ENCODE measurements at regions not wholly inside any gene's neighbourhood (a gene's known extent, or its start where the extent isn't known, plus 50 kb on each side); places are given as distances from the start of the nearest gene placed in this dataset.

- TF ChIP-seq CTCF (IDR thresholded peaks at IDR 0.05; ENCODE audit: unreplicated experiment) = no peak
- Mint-ChIP-seq H3K36me3 (ENCODE audit: insufficient read depth) (no peaks in the 10 kb centered on the region), H3K4me3 (ENCODE audit: low read depth) (no peak overlapping the region), H3K9me3 (ENCODE audit: low read depth) (no peaks in the 10 kb centered on the region), H3K27ac (no peak overlapping the region), H3K27me3 (peaks cover 62% of the 10 kb centered on the region), H3K4me1 (ENCODE audit: low read depth) (no peaks in the 10 kb centered on the region)
- no peak for DNase-seq (ENCODE audit: low spot score, unreplicated experiment)
Measured at GRCh38 chr16:86778108-86778745, 199.9 kb downstream of the FOXL1 start.

DNA sequence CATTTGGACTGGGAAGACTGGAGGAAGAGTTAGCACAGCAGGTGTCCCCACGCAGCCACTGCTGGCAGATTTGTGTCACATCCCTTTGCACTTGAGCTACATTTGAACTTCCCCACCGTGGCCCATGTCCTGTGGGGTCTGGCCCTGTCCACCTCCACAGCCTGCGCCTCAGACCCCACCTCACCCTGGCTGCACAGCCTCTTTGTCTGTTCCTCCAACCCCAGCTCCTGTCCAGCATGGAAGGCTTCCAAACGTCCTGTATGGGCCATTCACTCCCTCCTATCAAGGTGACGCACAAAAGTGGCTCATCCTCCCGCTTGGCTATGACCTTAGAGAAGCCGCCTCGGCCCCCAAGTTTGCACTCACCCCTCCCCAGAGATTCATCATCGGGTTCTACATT, 200.6 kb downstream of the FOXL1 start:
- no peak overlapping the region for H3K27ac Mint-ChIP-seq
- H3K9me3 Mint-ChIP-seq (ENCODE audit: low read depth) = no peaks in the 10 kb centered on the region
- H3K4me3 Mint-ChIP-seq (ENCODE audit: low read depth) = no peak overlapping the region
- no peak for DNase-seq (ENCODE audit: low spot score, unreplicated experiment)
- H3K27me3 Mint-ChIP-seq = peaks cover 55% of the 10 kb centered on the region
- H3K4me1 Mint-ChIP-seq (ENCODE audit: low read depth) = no peaks in the 10 kb centered on the region
- no peaks in the 10 kb centered on the region for H3K36me3 Mint-ChIP-seq (ENCODE audit: insufficient read depth)
- TF ChIP-seq CTCF (IDR thresholded peaks at IDR 0.05; ENCODE audit: unreplicated experiment) = no peak

- no peak overlapping the region for H3K27ac Mint-ChIP-seq
- TF ChIP-seq CTCF (IDR thresholded peaks at IDR 0.05; ENCODE audit: unreplicated experiment) = no peak
- no peaks in the 10 kb centered on the region for H3K36me3 Mint-ChIP-seq (ENCODE audit: insufficient read depth)
- peaks cover 38% of the 10 kb centered on the region for H3K27me3 Mint-ChIP-seq
- H3K4me3 Mint-ChIP-seq (ENCODE audit: low read depth) = no peak overlapping the region
- H3K4me1 Mint-ChIP-seq (ENCODE audit: low read depth) = no peaks in the 10 kb centered on the region
- DNase-seq (ENCODE audit: low spot score, unreplicated experiment) = no peak
- no peaks in the 10 kb centered on the region for H3K9me3 Mint-ChIP-seq (ENCODE audit: low read depth)
Measured at GRCh38 chr16:86781046-86781445, 202.7 kb downstream of the FOXL1 start.

DNA sequence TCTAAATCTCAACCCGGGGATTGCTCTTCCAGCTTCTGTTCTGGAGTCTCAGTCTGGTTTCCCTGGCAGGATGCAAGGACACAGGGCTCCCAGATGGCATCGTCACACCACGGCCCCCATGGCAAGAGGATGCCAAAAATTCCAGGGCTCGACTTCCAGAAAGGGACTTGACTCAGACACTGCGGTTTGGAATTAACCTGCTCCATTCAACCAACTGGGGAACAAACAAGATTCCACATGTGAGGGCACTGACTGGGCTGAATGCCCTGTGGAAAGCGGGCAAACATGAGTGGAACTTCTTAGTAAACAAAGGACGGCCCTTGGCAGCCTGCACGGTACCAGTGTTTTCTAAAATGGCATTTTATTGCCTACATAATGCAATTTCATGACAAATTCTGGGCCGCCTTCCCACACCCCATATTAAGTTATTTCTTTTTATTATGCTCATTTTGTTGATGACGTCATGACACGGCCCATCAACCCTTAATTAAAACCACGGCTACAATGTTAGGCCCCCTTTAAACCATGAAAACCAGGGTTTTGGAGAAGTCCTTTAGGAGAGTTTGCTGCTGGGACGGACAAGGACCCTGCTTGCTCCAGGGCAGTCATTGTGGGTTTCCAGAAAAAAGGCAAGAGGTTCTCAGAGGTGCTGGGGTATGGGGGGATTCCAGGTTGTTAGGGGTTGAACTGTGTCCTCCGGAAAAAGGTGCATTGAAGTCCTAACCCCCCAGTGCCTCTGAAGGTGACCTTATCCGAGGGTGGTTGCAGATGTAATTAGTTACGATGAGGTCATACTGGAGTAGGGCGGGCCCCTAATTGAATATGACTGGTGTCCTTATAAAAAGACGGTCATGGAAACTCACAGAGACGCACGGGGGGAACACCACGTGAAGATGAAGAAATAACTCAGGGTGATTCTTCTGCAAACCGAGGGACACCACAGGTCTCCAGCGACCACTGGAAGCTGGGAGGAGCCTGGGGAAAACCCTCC, 205.6 kb downstream of the FOXL1 start:
- no peaks in the 10 kb centered on the region for H3K36me3 Mint-ChIP-seq (ENCODE audit: insufficient read depth)
- no peak overlapping the region for H3K27ac Mint-ChIP-seq
- DNase-seq (ENCODE audit: low spot score, unreplicated experiment) = no peak
- no peaks in the 10 kb centered on the region for H3K9me3 Mint-ChIP-seq (ENCODE audit: low read depth)
- no peak overlapping the region for H3K4me3 Mint-ChIP-seq (ENCODE audit: low read depth)
- peaks cover under 1% of the 10 kb centered on the region for H3K4me1 Mint-ChIP-seq (ENCODE audit: low read depth)
- no peak for TF ChIP-seq CTCF (IDR thresholded peaks at IDR 0.05; ENCODE audit: unreplicated experiment)
- H3K27me3 Mint-ChIP-seq = peaks cover 40% of the 10 kb centered on the region

DNA sequence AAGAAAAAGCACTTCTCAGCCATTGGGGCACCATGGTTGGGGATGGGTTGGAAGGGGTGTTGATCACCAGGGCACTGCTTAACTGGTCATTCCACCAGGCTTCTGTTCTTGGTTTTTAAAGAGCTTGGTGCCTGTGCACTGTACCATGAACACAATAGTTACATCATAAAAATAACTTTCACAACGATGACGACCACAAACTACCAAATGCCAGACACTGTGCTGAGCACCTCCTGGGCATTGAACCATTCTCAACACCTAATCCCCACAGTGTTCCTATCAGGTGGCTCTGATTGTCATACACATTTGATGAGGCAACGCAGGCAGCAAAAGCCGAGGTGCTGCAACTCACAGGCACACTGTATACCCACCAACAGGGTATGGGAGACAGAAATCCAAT, 208.0 kb downstream of the FOXL1 start:
- peaks cover 10% of the 10 kb centered on the region for H3K4me1 Mint-ChIP-seq (ENCODE audit: low read depth)
- H3K9me3 Mint-ChIP-seq (ENCODE audit: low read depth) = no peaks in the 10 kb centered on the region
- no peak for TF ChIP-seq CTCF (IDR thresholded peaks at IDR 0.05; ENCODE audit: unreplicated experiment)
- DNase-seq (ENCODE audit: low spot score, unreplicated experiment) = no peak
- peaks cover 31% of the 10 kb centered on the region for H3K27me3 Mint-ChIP-seq
- H3K36me3 Mint-ChIP-seq (ENCODE audit: insufficient read depth) = no peaks in the 10 kb centered on the region
- no peak overlapping the region for H3K27ac Mint-ChIP-seq
- H3K4me3 Mint-ChIP-seq (ENCODE audit: low read depth) = no peak overlapping the region
